ENCODE measurements at regions not wholly inside any gene's neighbourhood (a gene's known extent, or its start where the extent isn't known, plus 50 kb on each side); places are given as distances from the start of the nearest gene placed in this dataset.

- WGBS = 95% methylated on average over 9 of the region's 9 CpGs
- no peak overlapping the region for H3K27ac ChIP-seq
- DNase-seq (ENCODE audit: low spot score) = no peak
- H3K4me1 ChIP-seq (replicated peaks) = no peaks in the 10 kb centered on the region
- H3K27me3 ChIP-seq (replicated peaks; ENCODE audit: insufficient read depth) = no peaks in the 10 kb centered on the region
- intact Hi-C loops (cut with DNase I) = no loop called here
- H3K9me3 ChIP-seq = no peaks in the 10 kb centered on the region
- no peaks in the 10 kb centered on the region for H3K36me3 ChIP-seq
- TF ChIP-seq POLR2AphosphoS5 (IDR thresholded peaks at IDR 0.05) (no peak), CTCF (IDR thresholded peaks at IDR 0.05) (no peak), POLR2A (IDR thresholded peaks at IDR 0.05) (no peak)
- no peak overlapping the region for H3K4me3 ChIP-seq
Measured at GRCh38 chr15:63450884-63451225, 53.5 kb upstream of the USP3 start.

GRCh38 chr15:63451671-63452315 lies 52.6 kb upstream of the USP3 start:
- TF ChIP-seq CTCF (IDR thresholded peaks at IDR 0.05) (no peak), POLR2AphosphoS5 (IDR thresholded peaks at IDR 0.05) (no peak), POLR2A (IDR thresholded peaks at IDR 0.05) (no peak)
- DNase-seq (ENCODE audit: low spot score) = no peak
- Histone ChIP-seq H3K27ac (no peak overlapping the region), H3K27me3 (replicated peaks; ENCODE audit: insufficient read depth) (no peaks in the 10 kb centered on the region), H3K4me1 (replicated peaks) (no peaks in the 10 kb centered on the region), H3K36me3 (no peaks in the 10 kb centered on the region), H3K4me3 (no peak overlapping the region), H3K9me3 (no peaks in the 10 kb centered on the region)
- 94% methylated on average over 5 of the region's 5 CpGs for WGBS
- intact Hi-C loops (cut with DNase I) = no loop called here

- WGBS = 98% methylated on average over 6 of the region's 6 CpGs
- Histone ChIP-seq H3K4me3 (no peak overlapping the region), H3K27me3 (replicated peaks; ENCODE audit: insufficient read depth) (no peaks in the 10 kb centered on the region), H3K27ac (no peak overlapping the region), H3K4me1 (replicated peaks) (no peaks in the 10 kb centered on the region), H3K36me3 (no peaks in the 10 kb centered on the region), H3K9me3 (no peaks in the 10 kb centered on the region)
- intact Hi-C loops (cut with DNase I) = no loop called here
- DNase-seq (ENCODE audit: low spot score) = no peak
- TF ChIP-seq POLR2A (IDR thresholded peaks at IDR 0.05) (no peak), POLR2AphosphoS5 (IDR thresholded peaks at IDR 0.05) (no peak), CTCF (IDR thresholded peaks at IDR 0.05) (no peak)
Measured at GRCh38 chr15:63452552-63453136, 51.7 kb upstream of the USP3 start.

- 90% methylated on average over 4 of the region's 4 CpGs for WGBS
- TF ChIP-seq POLR2A (IDR thresholded peaks at IDR 0.05) = no peak
- TF ChIP-seq CTCF (IDR thresholded peaks at IDR 0.05) = no peak
- TF ChIP-seq POLR2AphosphoS5 (IDR thresholded peaks at IDR 0.05) = no peak
- Histone ChIP-seq H3K9me3 (no peaks in the 10 kb centered on the region), H3K36me3 (no peaks in the 10 kb centered on the region), H3K4me3 (no peak overlapping the region), H3K27me3 (replicated peaks; ENCODE audit: insufficient read depth) (no peaks in the 10 kb centered on the region), H3K27ac (no peak overlapping the region), H3K4me1 (replicated peaks) (no peaks in the 10 kb centered on the region)
- DNase-seq (ENCODE audit: low spot score) = no peak
- intact Hi-C loops (cut with DNase I) = no loop called here
Measured at GRCh38 chr15:63453186-63453905, 51.0 kb upstream of the USP3 start.
